ENCODE measurements at regions not wholly inside any gene's neighbourhood (a gene's known extent, or its start where the extent isn't known, plus 50 kb on each side); places are given as distances from the start of the nearest gene placed in this dataset.

GRCh38 chr2:198782734-198783133 lies 675.0 kb downstream of the SATB2 start (continued):
- no peak for TF ChIP-seq EZH2phosphoT487 (IDR thresholded peaks at IDR 0.05; ENCODE audit: borderline replicate concordance, low read depth)

- H4K20me1 ChIP-seq (ENCODE audit: insufficient read depth), result no peaks in the 10 kb centered on the region
- no peak overlapping the region for H3K4me3 ChIP-seq (ENCODE audit: low read depth in 2 of 2, low read length in 1 of 2)
- H3K79me2 ChIP-seq (ENCODE audit: insufficient read depth), result no peaks in the 10 kb centered on the region
- CTCF ChIA-PET, result no interaction called here
- H3K9me3 ChIP-seq, result no peaks in the 10 kb centered on the region
- no peak for DNase-seq
- H3K9me2 ChIP-seq, result no peaks in the 10 kb centered on the region
- H3K27me3 ChIP-seq (ENCODE audit: insufficient read depth), result no peaks in the 10 kb centered on the region
- no peak for TF ChIP-seq RXRA (IDR thresholded peaks at IDR 0.05; ENCODE audit: borderline replicate concordance, low read depth)
- no peak for TF ChIP-seq IRF3 (IDR thresholded peaks at IDR 0.05; ENCODE audit: low read depth, low read length)
- POLR2A ChIA-PET, result no interaction called here
- 15% methylated on average over 6 of the region's 6 CpGs for WGBS (ENCODE audit: low lambda C conversion rate)
- H3K36me3 ChIP-seq (replicated peaks in 1 of 2; ENCODE audit: control insufficient read depth in 1 of 2, insufficient read depth in 2 of 2, low read length in 1 of 2), result no peaks in the 10 kb centered on the region
- no peaks in the 10 kb centered on the region for H3F3A ChIP-seq (replicated peaks; ENCODE audit: insufficient read depth)
- no peak overlapping the region for H2AFZ ChIP-seq (ENCODE audit: low read depth)
- H3K4me2 ChIP-seq, result no peak overlapping the region
- no peak overlapping the region for H3K27ac ChIP-seq (ENCODE audit: low read depth in 2 of 2, low read length in 1 of 2)
- H3K9ac ChIP-seq, result no peak overlapping the region
- H3K4me1 ChIP-seq (ENCODE audit: control insufficient read depth in 1 of 2, insufficient read depth in 2 of 2, low read depth in 1 of 2, low read length in 1 of 2), result no peaks in the 10 kb centered on the region
Observed at GRCh38 chr2:198776616-198777406, 680.9 kb downstream of the SATB2 start.

- POLR2A ChIA-PET, result no interaction called here
- TF ChIP-seq RXRA (IDR thresholded peaks at IDR 0.05; ENCODE audit: borderline replicate concordance, low read depth), result no peak
Observed at GRCh38 chr2:198775737-198776136, 682.0 kb downstream of the SATB2 start.

GRCh38 chr2:198774576-198774975 lies 683.2 kb downstream of the SATB2 start:
- Histone ChIP-seq H3K27ac (ENCODE audit: low read depth in 2 of 2, low read length in 1 of 2) (no peak overlapping the region), H2AFZ (ENCODE audit: low read depth) (no peak overlapping the region), H3K4me3 (ENCODE audit: low read depth in 2 of 2, low read length in 1 of 2) (no peak overlapping the region), H3F3A (replicated peaks; ENCODE audit: insufficient read depth) (no peaks in the 10 kb centered on the region), H3K27me3 (ENCODE audit: insufficient read depth) (no peaks in the 10 kb centered on the region), H3K36me3 (replicated peaks in 1 of 2; ENCODE audit: control insufficient read depth in 1 of 2, insufficient read depth in 2 of 2, low read length in 1 of 2) (no peaks in the 10 kb centered on the region), H3K4me1 (ENCODE audit: control insufficient read depth in 1 of 2, insufficient read depth in 2 of 2, low read depth in 1 of 2, low read length in 1 of 2) (no peaks in the 10 kb centered on the region), H3K79me2 (ENCODE audit: insufficient read depth) (no peaks in the 10 kb centered on the region), H3K9ac (no peak overlapping the region), H3K9me2 (no peaks in the 10 kb centered on the region), H3K9me3 (no peaks in the 10 kb centered on the region), H4K20me1 (ENCODE audit: insufficient read depth) (no peaks in the 10 kb centered on the region), H3K4me2 (0 out of 2 replicates have a peak overlapping the region, but pooled peaks have one; percentile 24)
- DNase-seq, result no peak
- ChIA-PET POLR2A (no interaction called here), CTCF (no interaction called here)
- WGBS (ENCODE audit: low lambda C conversion rate), result 10% methylated on average over 2 of the region's 2 CpGs
- TF ChIP-seq NRF1 (IDR thresholded peaks at IDR 0.05; ENCODE audit: low read depth, low read length) (no peak), RXRA (IDR thresholded peaks at IDR 0.05; ENCODE audit: borderline replicate concordance, low read depth) (no peak), FOXM1 (IDR thresholded peaks at IDR 0.05; ENCODE audit: low read depth) (no peak)

More at GRCh38 chr2:198775737-198776136, 682.0 kb downstream of the SATB2 start:
- Histone ChIP-seq H3K9ac (no peak overlapping the region), H3K27ac (ENCODE audit: low read depth in 2 of 2, low read length in 1 of 2) (no peak overlapping the region), H3K4me3 (ENCODE audit: low read depth in 2 of 2, low read length in 1 of 2) (no peak overlapping the region), H3K9me3 (no peaks in the 10 kb centered on the region), H2AFZ (ENCODE audit: low read depth) (no peak overlapping the region), H3K4me1 (ENCODE audit: control insufficient read depth in 1 of 2, insufficient read depth in 2 of 2, low read depth in 1 of 2, low read length in 1 of 2) (no peaks in the 10 kb centered on the region), H3K36me3 (replicated peaks in 1 of 2; ENCODE audit: control insufficient read depth in 1 of 2, insufficient read depth in 2 of 2, low read length in 1 of 2) (no peaks in the 10 kb centered on the region), H3F3A (replicated peaks; ENCODE audit: insufficient read depth) (no peaks in the 10 kb centered on the region), H3K27me3 (ENCODE audit: insufficient read depth) (no peaks in the 10 kb centered on the region), H3K79me2 (ENCODE audit: insufficient read depth) (no peaks in the 10 kb centered on the region), H3K4me2 (peak overlapping the region; percentile 24; the same call in 1 of the 2 replicates), H3K9me2 (no peaks in the 10 kb centered on the region), H4K20me1 (ENCODE audit: insufficient read depth) (no peaks in the 10 kb centered on the region)
- CTCF ChIA-PET, result no interaction called here
- WGBS (ENCODE audit: low lambda C conversion rate), result 6% methylated on average over 4 of the region's 5 CpGs
- DNase-seq, result no peak
